ENCODE measurements at regions not wholly inside any gene's neighbourhood (a gene's known extent, or its start where the extent isn't known, plus 50 kb on each side); places are given as distances from the start of the nearest gene placed in this dataset.
"Not testable (repeated sequence)": the region's sequence is repeated elsewhere in the genome, so short reads cannot be mapped to it uniquely, and the experiment has no call there.

- H3K27ac ChIP-seq (ENCODE audit: low read depth, low read length) = no peak overlapping the region
- H3K9ac ChIP-seq (ENCODE audit: low read length) = no peak overlapping the region
- no peaks in the 10 kb centered on the region for H3K79me1 ChIP-seq (ENCODE audit: low read length)
- no peak overlapping the region for H4K8ac ChIP-seq (ENCODE audit: low read depth, low read length)
- H3K4me3 ChIP-seq (ENCODE audit: low read depth, low read length) = no peak overlapping the region
- DNase-seq = no peak
- H3K79me2 ChIP-seq (ENCODE audit: control insufficient read depth, insufficient read depth, low read length, poor library complexity) = no peaks in the 10 kb centered on the region
- no CpG with 5 or more reads among the region's 1 CpG for WGBS (ENCODE audit: extremely low coverage, insufficient coverage, insufficient read length)
- H3K18ac ChIP-seq (ENCODE audit: low read length) = no peak overlapping the region
- no peak overlapping the region for H2BK5ac ChIP-seq (ENCODE audit: low read depth, low read length, poor library complexity)
- peaks cover 2 to 5% of the 10 kb centered on the region in 2 experiments for H3K4me1 ChIP-seq (ENCODE audit: control insufficient read depth in 1 of 2, insufficient read depth in 2 of 2, low read length in 2 of 2)
- no peak overlapping the region for H2BK120ac ChIP-seq (ENCODE audit: insufficient read depth, low read length, poor library complexity)
- H4K12ac ChIP-seq (ENCODE audit: low read depth, low read length) = no peak overlapping the region
- H3K14ac ChIP-seq (ENCODE audit: low read length) = no peak overlapping the region
- H3K27me3 ChIP-seq (ENCODE audit: insufficient read depth, low read length) = no peaks in the 10 kb centered on the region
- H2AFZ ChIP-seq (ENCODE audit: insufficient read depth, low read length, poor library complexity) = no peak overlapping the region
- H2AK5ac ChIP-seq (ENCODE audit: low read length) = no peak overlapping the region
- H4K91ac ChIP-seq (ENCODE audit: low read depth, low read length) = no peak overlapping the region
- no peaks in the 10 kb centered on the region for H3K9me3 ChIP-seq (ENCODE audit: insufficient read depth, low read depth, low read length)
- no peaks in the 10 kb centered on the region for H3K36me3 ChIP-seq (ENCODE audit: control insufficient read depth in 1 of 2, insufficient read depth in 2 of 2, low read length in 2 of 2)
- no peak overlapping the region for H3K4ac ChIP-seq (ENCODE audit: low read depth, low read length)
- H3K4me2 ChIP-seq (ENCODE audit: low read length) = no peak overlapping the region
- H3K23ac ChIP-seq (ENCODE audit: low read length) = no peak overlapping the region
- H2BK12ac ChIP-seq (ENCODE audit: low read length) = no peak overlapping the region
Observed at GRCh38 chr3:98705212-98705611, 57.9 kb upstream of the ST3GAL6 start.

- no peak overlapping the region for H2BK12ac ChIP-seq (ENCODE audit: low read length)
- peaks cover 2 to 5% of the 10 kb centered on the region in 2 experiments for H3K4me1 ChIP-seq (ENCODE audit: control insufficient read depth in 1 of 2, insufficient read depth in 2 of 2, low read length in 2 of 2)
- no peak overlapping the region for H2AFZ ChIP-seq (ENCODE audit: insufficient read depth, low read length, poor library complexity)
- H2AK5ac ChIP-seq (ENCODE audit: low read length) = no peak overlapping the region
- no peak overlapping the region for H3K9ac ChIP-seq (ENCODE audit: low read length)
- no peak overlapping the region for H3K4me3 ChIP-seq (ENCODE audit: low read depth, low read length)
- H3K79me2 ChIP-seq (ENCODE audit: control insufficient read depth, insufficient read depth, low read length, poor library complexity) = no peaks in the 10 kb centered on the region
- H3K36me3 ChIP-seq (ENCODE audit: control insufficient read depth in 1 of 2, insufficient read depth in 2 of 2, low read length in 2 of 2) = no peaks in the 10 kb centered on the region
- no peaks in the 10 kb centered on the region for H3K79me1 ChIP-seq (ENCODE audit: low read length)
- no peaks in the 10 kb centered on the region for H3K9me3 ChIP-seq (ENCODE audit: insufficient read depth, low read depth, low read length)
- H3K18ac ChIP-seq (ENCODE audit: low read length) = no peak overlapping the region
- no peak overlapping the region for H3K4ac ChIP-seq (ENCODE audit: low read depth, low read length)
- H4K8ac ChIP-seq (ENCODE audit: low read depth, low read length) = no peak overlapping the region
- H3K23ac ChIP-seq (ENCODE audit: low read length) = no peak overlapping the region
- H3K14ac ChIP-seq (ENCODE audit: low read length) = no peak overlapping the region
- H3K27me3 ChIP-seq (ENCODE audit: insufficient read depth, low read length) = no peaks in the 10 kb centered on the region
- DNase-seq = peak; percentile 46 to 82
- H3K27ac ChIP-seq (ENCODE audit: low read depth, low read length) = no peak overlapping the region
- no peak overlapping the region for H2BK120ac ChIP-seq (ENCODE audit: insufficient read depth, low read length, poor library complexity)
- H3K4me2 ChIP-seq (ENCODE audit: low read length) = no peak overlapping the region
- no CpG with 5 or more reads among the region's 1 CpG for WGBS (ENCODE audit: extremely low coverage, insufficient coverage, insufficient read length)
- no peak overlapping the region for H4K12ac ChIP-seq (ENCODE audit: low read depth, low read length)
- no peak overlapping the region for H4K91ac ChIP-seq (ENCODE audit: low read depth, low read length)
- H2BK5ac ChIP-seq (ENCODE audit: low read depth, low read length, poor library complexity) = no peak overlapping the region
Observed at GRCh38 chr3:98705694-98706093, 57.4 kb upstream of the ST3GAL6 start.

- peak in 1 of 2 donors; percentile 28 for DNase-seq
- H3K9ac ChIP-seq (ENCODE audit: low read length); H2AFZ ChIP-seq (ENCODE audit: insufficient read depth, low read length, poor library complexity); H3K79me2 ChIP-seq (ENCODE audit: control insufficient read depth, insufficient read depth, low read length, poor library complexity); H3K36me3 ChIP-seq (ENCODE audit: control insufficient read depth in 1 of 2, insufficient read depth in 2 of 2, low read length in 2 of 2); H3K4me2 ChIP-seq (ENCODE audit: low read length); H2AK5ac ChIP-seq (ENCODE audit: low read length); H4K8ac ChIP-seq (ENCODE audit: low read depth, low read length); H2BK120ac ChIP-seq (ENCODE audit: insufficient read depth, low read length, poor library complexity); H2BK5ac ChIP-seq (ENCODE audit: low read depth, low read length, poor library complexity); H3K79me1 ChIP-seq (ENCODE audit: low read length); H3K9me3 ChIP-seq (ENCODE audit: insufficient read depth, low read depth, low read length); H3K14ac ChIP-seq (ENCODE audit: low read length); H2BK12ac ChIP-seq (ENCODE audit: low read length); H3K4ac ChIP-seq (ENCODE audit: low read depth, low read length); H3K4me1 ChIP-seq (ENCODE audit: control insufficient read depth in 1 of 2, insufficient read depth in 2 of 2, low read length in 2 of 2); H3K27ac ChIP-seq (ENCODE audit: low read depth, low read length); H3K18ac ChIP-seq (ENCODE audit: low read length); H3K23ac ChIP-seq (ENCODE audit: low read length); H3K27me3 ChIP-seq (ENCODE audit: insufficient read depth, low read length); H4K12ac ChIP-seq (ENCODE audit: low read depth, low read length); H4K91ac ChIP-seq (ENCODE audit: low read depth, low read length); H3K4me3 ChIP-seq (ENCODE audit: low read depth, low read length): not testable (repeated sequence)
- WGBS (ENCODE audit: extremely low coverage, insufficient coverage, insufficient read length) = no CpG with 5 or more reads among the region's 6 CpGs
Observed at GRCh38 chr3:98708681-98709080, 54.5 kb upstream of the ST3GAL6 start.

- H3K4ac ChIP-seq (ENCODE audit: low read depth, low read length) = no peak overlapping the region
- no peak overlapping the region for H4K91ac ChIP-seq (ENCODE audit: low read depth, low read length)
- H2AK5ac ChIP-seq (ENCODE audit: low read length) = no peak overlapping the region
- no peak overlapping the region for H2BK12ac ChIP-seq (ENCODE audit: low read length)
- H4K12ac ChIP-seq (ENCODE audit: low read depth, low read length) = no peak overlapping the region
- no peak overlapping the region for H3K4me3 ChIP-seq (ENCODE audit: low read depth, low read length)
- H3K79me1 ChIP-seq (ENCODE audit: low read length) = no peaks in the 10 kb centered on the region
- no peaks in the 10 kb centered on the region for H3K79me2 ChIP-seq (ENCODE audit: control insufficient read depth, insufficient read depth, low read length, poor library complexity)
- no peak for DNase-seq
- H4K8ac ChIP-seq (ENCODE audit: low read depth, low read length) = no peak overlapping the region
- no peaks in the 10 kb centered on the region for H3K9me3 ChIP-seq (ENCODE audit: insufficient read depth, low read depth, low read length)
- H3K14ac ChIP-seq (ENCODE audit: low read length) = no peak overlapping the region
- H3K4me1 ChIP-seq (ENCODE audit: control insufficient read depth in 1 of 2, insufficient read depth in 2 of 2, low read length in 2 of 2) = peaks cover 2 to 5% of the 10 kb centered on the region in 2 experiments
- H2BK5ac ChIP-seq (ENCODE audit: low read depth, low read length, poor library complexity) = no peak overlapping the region
- no peaks in the 10 kb centered on the region for H3K27me3 ChIP-seq (ENCODE audit: insufficient read depth, low read length)
- no peak overlapping the region for H3K9ac ChIP-seq (ENCODE audit: low read length)
- no peak overlapping the region for H3K23ac ChIP-seq (ENCODE audit: low read length)
- H3K36me3 ChIP-seq (ENCODE audit: control insufficient read depth in 1 of 2, insufficient read depth in 2 of 2, low read length in 2 of 2) = no peaks in the 10 kb centered on the region
- no peak overlapping the region for H3K18ac ChIP-seq (ENCODE audit: low read length)
- H2BK120ac ChIP-seq (ENCODE audit: insufficient read depth, low read length, poor library complexity) = no peak overlapping the region
- no peak overlapping the region for H3K27ac ChIP-seq (ENCODE audit: low read depth, low read length)
- H2AFZ ChIP-seq (ENCODE audit: insufficient read depth, low read length, poor library complexity) = no peak overlapping the region
- H3K4me2 ChIP-seq (ENCODE audit: low read length) = no peak overlapping the region
- WGBS (ENCODE audit: extremely low coverage, insufficient coverage, insufficient read length) = no CpG with 5 or more reads among the region's 1 CpG
Observed at GRCh38 chr3:98709441-98709840, 53.7 kb upstream of the ST3GAL6 start.
